Neural cell (in vitro differentiated cells): ENCODE measurements at regions not wholly inside any gene's neighbourhood (a gene's known extent, or its start where the extent isn't known, plus 50 kb on each side); places are given as distances from the start of the nearest gene placed in this dataset.

Experiments used
- EP300 ChIP-seq: fragments of 450-650 bp; conservative IDR thresholded peaks from 2 replicates; pipeline ENCODE4 v1.6.1; 2014; ENCODE audit warnings: antibody characterized with exemption, mild to moderate bottlenecking, moderate library complexity; ENCODE audit not compliant: poor library complexity, severe bottlenecking
- POLR2AphosphoS5 ChIP-seq: IDR thresholded peaks from 2 replicates; pipeline ENCODE4 v1.6.1; 2012
- RAD21 ChIP-seq: fragments of 450-650 bp; conservative IDR thresholded peaks from 2 replicates; pipeline ENCODE4 v1.6.1; 2014; ENCODE audit warnings: antibody characterized with exemption, mild to moderate bottlenecking, moderate library complexity
- REST ChIP-seq: IDR thresholded peaks from 2 replicates; pipeline ENCODE4 v1.6.1; 2012; ENCODE audit warnings: borderline replicate concordance
- SMC3 ChIP-seq: fragments of 450-650 bp; conservative IDR thresholded peaks from 2 replicates; pipeline ENCODE4 v1.6.1; 2014; ENCODE audit warnings: antibody characterized with exemption, mild to moderate bottlenecking, moderate library complexity; ENCODE audit not compliant: poor library complexity
- TAF1 ChIP-seq: IDR thresholded peaks from 2 replicates; pipeline ENCODE4 v1.6.1; 2012; ENCODE audit warnings: low read depth
- TF ChIP-seq, protein P1 (sequence below): fragments of 450-650 bp; IDR thresholded peaks from 2 replicates; pipeline ENCODE4 v1.5.1; 2014; ENCODE audit warnings: antibody characterized with exemption, mild to moderate bottlenecking, moderate library complexity; ENCODE audit not compliant: poor library complexity, severe bottlenecking

DNA sequence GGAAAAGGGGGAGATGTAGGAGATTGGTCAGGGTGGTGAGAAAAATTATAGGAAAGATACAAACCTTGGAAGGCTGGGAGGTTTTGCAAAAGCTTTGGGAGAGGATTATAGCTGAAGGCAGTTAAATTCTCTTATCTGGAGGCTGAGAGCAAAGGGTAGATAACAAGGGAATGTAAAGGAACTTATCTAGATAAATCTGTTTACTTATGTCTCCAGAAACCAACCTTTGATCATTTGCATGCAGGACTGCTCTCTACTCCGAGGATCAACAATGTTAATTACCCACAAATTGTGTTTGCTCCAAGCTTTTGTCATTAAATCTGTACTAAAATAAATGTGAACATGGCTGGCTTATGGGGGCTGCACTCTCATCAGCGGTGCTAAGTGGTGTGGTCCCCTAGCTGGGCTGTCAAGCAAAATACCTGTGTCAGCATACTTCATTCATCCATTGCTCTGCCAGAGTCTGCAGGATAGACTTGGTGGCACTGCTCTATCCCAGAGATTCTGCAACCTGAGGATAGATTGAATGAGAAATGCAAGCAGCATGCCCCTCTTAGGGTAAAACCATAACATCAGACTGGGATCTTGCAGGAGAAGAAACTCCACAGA lies 1599.2 kb upstream of the TENM4 start:
- TF ChIP-seq, protein P1, sequence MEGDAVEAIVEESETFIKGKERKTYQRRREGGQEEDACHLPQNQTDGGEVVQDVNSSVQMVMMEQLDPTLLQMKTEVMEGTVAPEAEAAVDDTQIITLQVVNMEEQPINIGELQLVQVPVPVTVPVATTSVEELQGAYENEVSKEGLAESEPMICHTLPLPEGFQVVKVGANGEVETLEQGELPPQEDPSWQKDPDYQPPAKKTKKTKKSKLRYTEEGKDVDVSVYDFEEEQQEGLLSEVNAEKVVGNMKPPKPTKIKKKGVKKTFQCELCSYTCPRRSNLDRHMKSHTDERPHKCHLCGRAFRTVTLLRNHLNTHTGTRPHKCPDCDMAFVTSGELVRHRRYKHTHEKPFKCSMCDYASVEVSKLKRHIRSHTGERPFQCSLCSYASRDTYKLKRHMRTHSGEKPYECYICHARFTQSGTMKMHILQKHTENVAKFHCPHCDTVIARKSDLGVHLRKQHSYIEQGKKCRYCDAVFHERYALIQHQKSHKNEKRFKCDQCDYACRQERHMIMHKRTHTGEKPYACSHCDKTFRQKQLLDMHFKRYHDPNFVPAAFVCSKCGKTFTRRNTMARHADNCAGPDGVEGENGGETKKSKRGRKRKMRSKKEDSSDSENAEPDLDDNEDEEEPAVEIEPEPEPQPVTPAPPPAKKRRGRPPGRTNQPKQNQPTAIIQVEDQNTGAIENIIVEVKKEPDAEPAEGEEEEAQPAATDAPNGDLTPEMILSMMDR, result no peak
- TF ChIP-seq SMC3, result no peak
- no peak for TF ChIP-seq REST
- no peak for TF ChIP-seq POLR2AphosphoS5
- TF ChIP-seq TAF1, result no peak
- TF ChIP-seq EP300, result no peak
- no peak for TF ChIP-seq RAD21
